OCI-LY1 (cell line): ENCODE measurements at regions not wholly inside any gene's neighbourhood (a gene's known extent, or its start where the extent isn't known, plus 50 kb on each side); places are given as distances from the start of the nearest gene placed in this dataset.

ENCODE experiments used
- H2AFZ ChIP-seq: fragments of 200-600 bp; sonication (generic), shearing (Covaris generic); 2 replicates; pipeline ENCODE4 v1.6.0; 2014; ENCODE audit warnings: antibody characterized with exemption, mild to moderate bottlenecking, low read length
- H3F3A ChIP-seq: fragments of 200-600 bp; sonication (generic), shearing (Covaris generic); 2 replicates; pipeline ENCODE4 v1.6.0; 2014; ENCODE audit warnings: mild to moderate bottlenecking, antibody characterized with exemption, low read length, moderate library complexity; ENCODE audit not compliant: insufficient read depth
- H3K27ac ChIP-seq: fragments of 200-600 bp; sonication (generic); 2 replicates; pipeline ENCODE4 v1.5.1; 2014; ENCODE audit warnings: low read length, mixed run types, mild to moderate bottlenecking, low read depth; ENCODE audit not compliant: poor library complexity, severe bottlenecking
- H3K27me3 ChIP-seq: fragments of 200-600 bp; sonication (generic); 2 replicates; pipeline ENCODE4 v1.6.0; 2014; ENCODE audit warnings: antibody characterized with exemption, mild to moderate bottlenecking, low read length, moderate library complexity; ENCODE audit not compliant: insufficient read depth
- H3K36me3 ChIP-seq: fragments of 200-600 bp; sonication (generic); 2 replicates; pipeline ENCODE4 v1.6.1; 2014; ENCODE audit warnings: mild to moderate bottlenecking, antibody characterized with exemption, low read length, moderate library complexity, mixed read lengths; ENCODE audit not compliant: insufficient read depth
- H3K4me1 ChIP-seq: fragments of 200-600 bp; sonication (generic); 2 replicates; pipeline ENCODE4 v1.5.1; 2014; ENCODE audit warnings: mild to moderate bottlenecking, low read length, moderate library complexity; ENCODE audit not compliant: insufficient read depth, severe bottlenecking
- H3K4me2 ChIP-seq: fragments of 200-600 bp; sonication (generic), shearing (Covaris generic); 2 replicates; pipeline ENCODE4 v1.6.1; 2014; ENCODE audit warnings: low read length
- H3K4me3 ChIP-seq: fragments of 200-600 bp; sonication (generic); 2 replicates; pipeline ENCODE4 v1.5.1; 2014; ENCODE audit warnings: low read length, low read depth, mild to moderate bottlenecking, mixed read lengths; ENCODE audit not compliant: poor library complexity, severe bottlenecking
- H3K79me2 ChIP-seq: fragments of 200-600 bp; shearing (Covaris generic); 2 replicates; pipeline ENCODE4 v1.6.1; 2016; ENCODE audit warnings: mixed run types, low read length, mixed read lengths; ENCODE audit not compliant: insufficient read depth
- H3K9ac ChIP-seq: fragments of 200-600 bp; sonication (generic), shearing (Covaris generic); 2 replicates; pipeline ENCODE4 v1.6.1; 2014; ENCODE audit warnings: mild to moderate bottlenecking, low read length, mixed read lengths
- H3K9me2 ChIP-seq: fragments of 200-600 bp; sonication (generic), shearing (Covaris generic); 2 replicates; pipeline ENCODE4 v1.6.1; 2014; ENCODE audit warnings: low read depth, mild to moderate bottlenecking, low read length, mixed read lengths
- H3K9me3 ChIP-seq: fragments of 200-600 bp; shearing (Covaris generic); 2 replicates; pipeline ENCODE4 v1.6.1; 2014; ENCODE audit warnings: low read length, mixed read lengths
- H4K20me1 ChIP-seq: fragments of 200-600 bp; sonication (generic), shearing (Covaris generic); 2 replicates; pipeline ENCODE4 v1.6.0; 2016; ENCODE audit warnings: mild to moderate bottlenecking, low read length; ENCODE audit not compliant: insufficient read depth
- EZH2 ChIP-seq: fragments of 200-600 bp; sonication (generic), shearing (Covaris generic); IDR thresholded peaks from 2 replicates; pipeline ENCODE4 v1.8.0; 2017; ENCODE audit warnings: borderline replicate concordance, mixed run types, mild to moderate bottlenecking, antibody characterized with exemption, low read length, moderate library complexity, mixed read lengths
- TF ChIP-seq, protein P1 (sequence below): fragments of 200-600 bp; sonication (generic), shearing (Covaris generic); IDR thresholded peaks from 2 replicates; pipeline ENCODE4 v1.5.1; 2017; ENCODE audit warnings: mild to moderate bottlenecking, antibody characterized with exemption, low read length, moderate library complexity, mixed read lengths

DNA sequence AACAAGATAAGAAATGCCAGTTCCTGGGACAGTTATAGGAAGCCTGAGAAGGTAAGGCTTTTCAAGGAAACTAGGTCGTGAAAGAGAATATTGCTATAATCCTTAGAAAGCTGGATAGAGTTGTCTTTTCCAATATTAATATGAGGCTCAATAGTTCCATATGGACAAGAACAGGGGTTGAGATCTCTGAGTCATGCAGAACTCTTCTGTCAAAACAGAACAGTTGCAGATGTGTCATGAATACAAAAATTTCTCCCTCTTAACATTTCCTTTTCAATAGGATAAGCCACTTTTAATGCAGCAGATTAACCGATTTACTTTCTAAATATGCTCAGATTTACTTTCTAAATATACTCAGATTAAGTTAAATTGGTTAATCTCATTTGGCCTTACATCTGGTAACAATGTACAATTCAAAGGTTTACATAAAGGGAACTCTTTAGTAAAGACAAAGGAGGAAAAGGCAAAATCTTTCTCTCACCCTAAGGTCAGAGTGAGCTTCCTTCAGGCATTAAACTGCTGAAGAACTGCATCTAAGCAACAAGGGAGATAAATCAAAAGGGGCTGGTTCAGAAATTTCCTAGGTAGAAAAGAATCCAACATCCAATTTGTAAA lies 104.7 kb upstream of the PCDH15 start:
- TF ChIP-seq, protein P1, sequence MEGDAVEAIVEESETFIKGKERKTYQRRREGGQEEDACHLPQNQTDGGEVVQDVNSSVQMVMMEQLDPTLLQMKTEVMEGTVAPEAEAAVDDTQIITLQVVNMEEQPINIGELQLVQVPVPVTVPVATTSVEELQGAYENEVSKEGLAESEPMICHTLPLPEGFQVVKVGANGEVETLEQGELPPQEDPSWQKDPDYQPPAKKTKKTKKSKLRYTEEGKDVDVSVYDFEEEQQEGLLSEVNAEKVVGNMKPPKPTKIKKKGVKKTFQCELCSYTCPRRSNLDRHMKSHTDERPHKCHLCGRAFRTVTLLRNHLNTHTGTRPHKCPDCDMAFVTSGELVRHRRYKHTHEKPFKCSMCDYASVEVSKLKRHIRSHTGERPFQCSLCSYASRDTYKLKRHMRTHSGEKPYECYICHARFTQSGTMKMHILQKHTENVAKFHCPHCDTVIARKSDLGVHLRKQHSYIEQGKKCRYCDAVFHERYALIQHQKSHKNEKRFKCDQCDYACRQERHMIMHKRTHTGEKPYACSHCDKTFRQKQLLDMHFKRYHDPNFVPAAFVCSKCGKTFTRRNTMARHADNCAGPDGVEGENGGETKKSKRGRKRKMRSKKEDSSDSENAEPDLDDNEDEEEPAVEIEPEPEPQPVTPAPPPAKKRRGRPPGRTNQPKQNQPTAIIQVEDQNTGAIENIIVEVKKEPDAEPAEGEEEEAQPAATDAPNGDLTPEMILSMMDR = no peak
- no peak for TF ChIP-seq EZH2

DNA sequence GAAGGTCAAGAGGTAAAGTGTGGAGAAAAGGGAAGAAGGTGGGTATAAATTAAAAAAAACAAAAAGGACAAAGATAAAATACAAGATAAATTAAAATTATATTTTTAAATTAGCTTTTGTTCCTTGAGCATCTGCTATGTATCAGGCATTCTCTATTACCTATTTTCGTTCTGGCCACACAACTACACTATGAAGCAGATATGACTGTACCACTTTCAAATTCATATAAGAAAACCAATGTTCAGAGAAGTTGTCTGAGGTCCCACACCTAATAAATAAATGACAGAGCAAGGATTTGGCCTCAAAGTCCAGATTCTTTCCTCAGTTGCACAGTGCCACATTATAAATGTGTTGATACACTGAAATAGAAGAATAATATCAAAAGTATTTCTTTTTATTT lies 103.8 kb upstream of the PCDH15 start:
- H2AFZ ChIP-seq = no peak overlapping the region
- no peaks in the 10 kb centered on the region for H3K79me2 ChIP-seq
- no peaks in the 10 kb centered on the region for H3K9me3 ChIP-seq
- H3K27me3 ChIP-seq = no peaks in the 10 kb centered on the region
- TF ChIP-seq, protein P1 = no peak
- TF ChIP-seq EZH2 = no peak
- no peak overlapping the region for H3K27ac ChIP-seq
- H3K9ac ChIP-seq = no peak overlapping the region
- no peak overlapping the region for H3K4me3 ChIP-seq
- no peaks in the 10 kb centered on the region for H4K20me1 ChIP-seq
- no peaks in the 10 kb centered on the region for H3K9me2 ChIP-seq
- no peaks in the 10 kb centered on the region for H3K36me3 ChIP-seq
- H3K4me2 ChIP-seq = no peak overlapping the region
- no peaks in the 10 kb centered on the region for H3F3A ChIP-seq
- no peaks in the 10 kb centered on the region for H3K4me1 ChIP-seq

More for the DNA sequence above, 104.7 kb upstream of the PCDH15 start:
- Histone ChIP-seq H3K4me1 (no peaks in the 10 kb centered on the region), H3K4me3 (no peak overlapping the region), H3K4me2 (no peak overlapping the region), H3K36me3 (no peaks in the 10 kb centered on the region), H3K27me3 (no peaks in the 10 kb centered on the region), H3K27ac (no peak overlapping the region), H3K79me2 (no peaks in the 10 kb centered on the region), H3F3A (no peaks in the 10 kb centered on the region), H2AFZ (no peak overlapping the region), H3K9ac (no peak overlapping the region), H3K9me2 (no peaks in the 10 kb centered on the region), H3K9me3 (no peaks in the 10 kb centered on the region), H4K20me1 (no peaks in the 10 kb centered on the region)

DNA sequence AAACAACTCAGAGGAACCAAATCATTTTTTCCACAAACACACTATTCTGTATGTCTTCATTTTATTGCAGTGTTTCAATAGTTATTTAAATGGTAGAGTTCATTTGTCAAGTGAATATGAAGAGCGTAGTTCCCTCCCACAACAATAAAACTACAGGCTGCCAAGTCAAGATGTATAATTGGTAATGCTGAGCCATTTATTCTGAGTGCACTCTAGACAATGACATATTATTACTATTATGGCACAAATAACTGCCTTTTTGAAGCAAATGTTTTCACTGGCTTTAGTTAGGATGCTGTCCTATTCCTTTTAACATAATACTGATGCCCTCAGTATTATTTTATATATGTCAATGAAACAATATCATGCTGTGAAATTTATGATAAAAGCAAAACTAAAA lies 102.7 kb upstream of the PCDH15 start:
- no peaks in the 10 kb centered on the region for H4K20me1 ChIP-seq
- H3K4me1 ChIP-seq = no peaks in the 10 kb centered on the region
- H3K9me3 ChIP-seq = no peaks in the 10 kb centered on the region
- no peak overlapping the region for H3K4me2 ChIP-seq
- no peaks in the 10 kb centered on the region for H3K9me2 ChIP-seq
- no peak overlapping the region for H3K4me3 ChIP-seq
- H3F3A ChIP-seq = no peaks in the 10 kb centered on the region
- no peaks in the 10 kb centered on the region for H3K36me3 ChIP-seq
- no peak overlapping the region for H3K9ac ChIP-seq
- no peak for TF ChIP-seq EZH2
- TF ChIP-seq, protein P1 = no peak
- no peaks in the 10 kb centered on the region for H3K79me2 ChIP-seq
- no peak overlapping the region for H2AFZ ChIP-seq
- no peak overlapping the region for H3K27ac ChIP-seq
- no peaks in the 10 kb centered on the region for H3K27me3 ChIP-seq
